ENCODE measurements at regions not wholly inside any gene's neighbourhood (a gene's known extent, or its start where the extent isn't known, plus 50 kb on each side); places are given as distances from the start of the nearest gene placed in this dataset.

DNA sequence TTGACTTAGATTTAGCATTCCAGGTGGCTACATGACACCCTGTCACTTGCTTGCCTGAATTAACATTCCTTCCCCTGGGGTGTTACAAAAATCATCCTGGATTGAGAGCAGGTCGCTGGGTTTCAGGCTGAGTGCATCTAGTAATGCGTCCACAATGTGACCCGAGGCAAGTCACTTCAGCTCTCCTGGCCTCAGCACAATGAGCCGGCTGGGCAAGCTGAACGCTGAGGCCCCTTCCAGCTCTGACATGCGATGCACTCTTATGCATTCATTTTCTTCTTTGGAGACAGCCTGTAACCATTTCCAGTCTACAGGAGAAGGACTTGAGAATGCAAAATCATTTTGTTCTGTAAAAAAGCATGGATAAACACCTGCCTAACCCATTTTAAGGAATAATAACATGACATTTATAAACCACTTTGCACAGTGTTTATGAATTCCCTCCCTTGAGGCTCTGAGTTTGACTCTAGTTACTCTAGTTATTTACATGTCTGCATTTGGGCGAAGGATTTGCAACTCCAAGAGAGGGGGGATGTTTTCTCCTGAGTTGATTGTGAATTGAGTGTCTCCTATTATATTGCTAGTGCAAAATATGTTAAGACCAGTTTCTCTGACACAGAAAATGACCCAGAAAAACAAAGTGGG, 63.0 kb upstream of the CPO start:
- Histone ChIP-seq H3K27ac (no peak overlapping the region), H3K4me3 (no peak overlapping the region), H3K4me1 (peaks cover 0 to 2% (median 0%) of the 10 kb centered on the region in 12 donors), H3K27me3 (no peaks in the 10 kb centered on the region), H3K9me3 (no peaks in the 10 kb centered on the region), H3K36me3 (no peaks in the 10 kb centered on the region)
- WGBS, 4 donors, result 35 to 46% (median 42%) methylated on average over 7 of the region's 7 CpGs
- intact Hi-C loops (cut with DNase I), result no loop called here
- TF ChIP-seq, protein P1, sequence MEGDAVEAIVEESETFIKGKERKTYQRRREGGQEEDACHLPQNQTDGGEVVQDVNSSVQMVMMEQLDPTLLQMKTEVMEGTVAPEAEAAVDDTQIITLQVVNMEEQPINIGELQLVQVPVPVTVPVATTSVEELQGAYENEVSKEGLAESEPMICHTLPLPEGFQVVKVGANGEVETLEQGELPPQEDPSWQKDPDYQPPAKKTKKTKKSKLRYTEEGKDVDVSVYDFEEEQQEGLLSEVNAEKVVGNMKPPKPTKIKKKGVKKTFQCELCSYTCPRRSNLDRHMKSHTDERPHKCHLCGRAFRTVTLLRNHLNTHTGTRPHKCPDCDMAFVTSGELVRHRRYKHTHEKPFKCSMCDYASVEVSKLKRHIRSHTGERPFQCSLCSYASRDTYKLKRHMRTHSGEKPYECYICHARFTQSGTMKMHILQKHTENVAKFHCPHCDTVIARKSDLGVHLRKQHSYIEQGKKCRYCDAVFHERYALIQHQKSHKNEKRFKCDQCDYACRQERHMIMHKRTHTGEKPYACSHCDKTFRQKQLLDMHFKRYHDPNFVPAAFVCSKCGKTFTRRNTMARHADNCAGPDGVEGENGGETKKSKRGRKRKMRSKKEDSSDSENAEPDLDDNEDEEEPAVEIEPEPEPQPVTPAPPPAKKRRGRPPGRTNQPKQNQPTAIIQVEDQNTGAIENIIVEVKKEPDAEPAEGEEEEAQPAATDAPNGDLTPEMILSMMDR (IDR thresholded peaks at IDR 0.05), result no peak
- no peak for TF ChIP-seq POLR2A (IDR thresholded peaks at IDR 0.05)
- no peak for DNase-seq
- ATAC-seq, result peak in 1 of 4 donors; percentile 44

DNA sequence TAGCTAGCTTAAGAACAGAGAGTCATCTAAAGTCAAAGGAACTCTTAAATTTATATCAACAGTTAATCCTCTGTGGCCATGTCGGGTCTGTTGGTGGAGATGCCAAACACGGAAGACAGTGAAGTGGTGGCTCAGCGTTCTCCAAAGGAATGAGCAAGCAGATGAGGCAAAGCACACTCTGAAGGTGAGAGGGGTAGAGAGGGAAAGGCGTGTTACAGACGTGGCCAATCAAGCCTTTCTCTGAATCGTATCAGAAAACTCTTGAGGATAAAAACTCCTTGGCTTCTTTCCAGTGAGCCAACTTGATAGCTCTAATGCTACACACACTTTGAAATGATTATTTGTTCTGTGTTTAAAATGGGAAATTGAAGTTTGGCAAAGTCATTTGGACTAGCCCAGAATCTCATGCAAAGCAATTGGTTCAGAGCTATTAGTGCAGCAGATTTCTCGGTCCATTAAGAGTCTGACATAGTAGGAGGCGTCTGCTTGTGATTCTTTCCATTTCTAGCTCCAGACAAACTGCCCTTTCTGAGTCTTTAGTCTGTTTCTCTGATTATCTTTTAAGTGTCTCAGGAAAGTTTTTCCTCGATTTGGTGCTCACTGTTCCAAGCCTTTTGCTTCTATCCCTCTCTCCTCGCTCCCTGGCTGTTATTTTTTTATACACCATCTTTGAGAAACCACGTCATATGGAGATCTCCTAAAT, 57.5 kb upstream of the CPO start:
- H3K27ac ChIP-seq, result peak overlapping the region in 4 of 12 donors; percentile 18 to 49 (median 34)
- H3K27me3 ChIP-seq, result no peaks in the 10 kb centered on the region
- no peaks in the 10 kb centered on the region for H3K36me3 ChIP-seq
- peaks cover 0 to 17% (median 3%) of the 10 kb centered on the region in 12 donors for H3K4me1 ChIP-seq
- H3K9me3 ChIP-seq, result no peaks in the 10 kb centered on the region
- WGBS, 4 donors, result 35 to 46% (median 37%) methylated on average over 11 of the region's 11 CpGs
- intact Hi-C loops (cut with DNase I), result loop anchor here in 1 of 10 donors (10.0 kb wide), 1 partner anchor 73 kb away; no protein-coding TSS in a partner anchor
- ATAC-seq (peak in 3 of 4 donors; percentile 48 to 78 (median 63)), DNase-seq (peak in 1 of 5 donors; percentile 25)
- no peak for TF ChIP-seq POLR2A (IDR thresholded peaks at IDR 0.05)
- TF ChIP-seq, protein P1 (IDR thresholded peaks at IDR 0.05), result no peak
- H3K4me3 ChIP-seq, result peak overlapping the region in 7 of 12 donors; percentile 3 to 18 (median 15)

DNA sequence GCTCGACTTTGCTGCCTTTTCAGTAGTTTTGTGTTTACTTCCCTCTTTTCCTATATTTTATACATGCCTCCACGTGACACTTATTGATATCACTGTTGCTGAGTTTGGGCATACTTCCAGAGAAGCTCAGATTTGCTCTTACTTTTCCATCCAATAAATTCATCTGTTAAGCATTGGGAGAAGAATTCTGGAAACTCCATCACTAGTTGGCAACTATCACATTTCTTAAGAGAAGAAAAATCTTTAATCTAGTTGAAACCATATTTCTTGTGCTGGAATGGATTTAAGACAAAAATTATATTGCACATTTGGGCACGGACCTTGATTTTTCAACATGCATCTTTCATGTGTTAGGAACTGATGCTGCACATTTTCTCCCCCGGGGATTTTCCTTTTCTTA, 52.6 kb upstream of the CPO start:
- intact Hi-C loops (cut with DNase I), result loop anchor here in 1 of 10 donors (10.0 kb wide), 1 partner anchor 68 kb away; no protein-coding TSS in a partner anchor
- DNase-seq (no peak), ATAC-seq (no peak)
- no peak overlapping the region for H3K27ac ChIP-seq
- H3K4me3 ChIP-seq, result no peak overlapping the region
- WGBS, 4 donors, result 66 to 83% (median 81%) methylated on average over 4 of the region's 4 CpGs
- no peaks in the 10 kb centered on the region for H3K9me3 ChIP-seq
- no peaks in the 10 kb centered on the region for H3K36me3 ChIP-seq
- TF ChIP-seq, protein P1 (IDR thresholded peaks at IDR 0.05), result no peak
- TF ChIP-seq POLR2A (IDR thresholded peaks at IDR 0.05), result no peak
- peaks cover 0 to 13% (median 2%) of the 10 kb centered on the region in 12 donors for H3K4me1 ChIP-seq
- H3K27me3 ChIP-seq, result no peaks in the 10 kb centered on the region

DNA sequence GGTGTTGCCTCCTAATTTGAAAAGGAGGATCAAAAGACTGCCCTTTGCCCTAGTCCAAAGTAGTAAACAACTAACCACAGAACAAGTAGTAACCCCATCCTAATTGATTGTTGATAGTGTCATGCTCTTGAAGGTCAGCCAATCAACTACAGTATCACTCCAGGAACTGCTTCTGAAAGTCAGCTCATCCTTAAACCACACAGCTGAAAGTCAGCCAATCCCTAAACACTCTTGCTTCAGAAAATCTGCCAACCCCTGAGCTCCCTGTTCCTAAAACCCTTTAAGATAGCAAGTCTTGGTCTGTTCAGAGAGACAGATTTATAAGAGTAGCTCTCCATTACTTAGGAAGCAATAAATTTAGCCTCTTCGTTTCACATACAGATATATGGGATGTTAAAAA, 51.6 kb upstream of the CPO start:
- WGBS, 4 donors, result 71 to 86% (median 78%) methylated on average over 1 of the region's 1 CpG
- no peak for DNase-seq
- no peaks in the 10 kb centered on the region for H3K9me3 ChIP-seq
- intact Hi-C loops (cut with DNase I), result loop anchor here in 1 of 10 donors (10.0 kb wide), 1 partner anchor 67 kb away; no protein-coding TSS in a partner anchor
- ATAC-seq, result no peak
- H3K27me3 ChIP-seq, result no peaks in the 10 kb centered on the region
- H3K27ac ChIP-seq, result no peak overlapping the region
- no peak overlapping the region for H3K4me3 ChIP-seq
- no peak for TF ChIP-seq POLR2A (IDR thresholded peaks at IDR 0.05)
- TF ChIP-seq, protein P1 (IDR thresholded peaks at IDR 0.05), result no peak
- H3K4me1 ChIP-seq, result peaks cover 0 to 2% (median 0%) of the 10 kb centered on the region in 12 donors
- H3K36me3 ChIP-seq, result no peaks in the 10 kb centered on the region
